Erythroblast (primary cell): ENCODE measurements at regions not wholly inside any gene's neighbourhood (a gene's known extent, or its start where the extent isn't known, plus 50 kb on each side); places are given as distances from the start of the nearest gene placed in this dataset.

Source experiments
- GATA1 ChIP-seq: IDR thresholded peaks from 2 replicates; pipeline ENCODE4 v1.6.1; 2011; ENCODE audit warnings: low read depth, mild to moderate bottlenecking, control low read depth, low read length, moderate library complexity
- POLR2A ChIP-seq: IDR thresholded peaks from 2 replicates; pipeline ENCODE4 v1.6.1; 2011; ENCODE audit warnings: mild to moderate bottlenecking, low read length

- TF ChIP-seq POLR2A, result no peak
- no peak for TF ChIP-seq GATA1
Observed at GRCh38 chr6:21306546-21306945, 287.0 kb upstream of the SOX4 start.
